Myocyte (in vitro differentiated cells): ENCODE measurements at regions not wholly inside any gene's neighbourhood (a gene's known extent, or its start where the extent isn't known, plus 50 kb on each side); places are given as distances from the start of the nearest gene placed in this dataset.
"Not testable (repeated sequence)": the region's sequence is repeated elsewhere in the genome, so short reads cannot be mapped to it uniquely, and the experiment has no call there.

Source experiments
- DNase-seq: peaks from one replicate; pipeline ENCODE4 v3.0.0-alpha.2; 2012; ENCODE audit warnings: low read depth

GRCh38 chr2:12435430-12436222, 281.1 kb upstream of the TRIB2 start:
- no peak for DNase-seq

- no peak for DNase-seq
These were observed 280.3 kb upstream of the TRIB2 start for GRCh38 chr2:12436483-12436882.

GRCh38 chr2:12436935-12437561, 279.7 kb upstream of the TRIB2 start:
- DNase-seq = no peak

GRCh38 chr2:12440731-12441130, 276.0 kb upstream of the TRIB2 start:
- peak; percentile 34 for DNase-seq

GRCh38 chr2:12441750-12442475, 274.8 kb upstream of the TRIB2 start:
- DNase-seq = no peak

GRCh38 chr2:12442476-12442847, 274.3 kb upstream of the TRIB2 start:
- DNase-seq = no peak

GRCh38 chr2:12448846-12449505, 267.8 kb upstream of the TRIB2 start:
- DNase-seq = peak; percentile 32

- no peak for DNase-seq
These were observed 265.0 kb upstream of the TRIB2 start for GRCh38 chr2:12451726-12452125.

- peak; percentile 80 for DNase-seq
These were observed 264.6 kb upstream of the TRIB2 start for GRCh38 chr2:12452185-12452584.

- DNase-seq = no peak
These were observed 263.0 kb upstream of the TRIB2 start for GRCh38 chr2:12453731-12454130.

- no peak for DNase-seq
These were observed 261.1 kb upstream of the TRIB2 start for GRCh38 chr2:12455661-12456060.

- DNase-seq = peak; percentile 84
These were observed 260.2 kb upstream of the TRIB2 start for GRCh38 chr2:12456293-12457106.

GRCh38 chr2:12457831-12458230, 258.9 kb upstream of the TRIB2 start:
- DNase-seq = no peak

- no peak for DNase-seq
These were observed 253.5 kb upstream of the TRIB2 start for GRCh38 chr2:12463189-12463588.

GRCh38 chr2:12465631-12466135, 251.1 kb upstream of the TRIB2 start:
- no peak for DNase-seq

- DNase-seq = no peak
These were observed 249.4 kb upstream of the TRIB2 start for GRCh38 chr2:12467303-12467702.

- DNase-seq = no peak
These were observed 247.6 kb upstream of the TRIB2 start for GRCh38 chr2:12469141-12469561.

GRCh38 chr2:12472265-12472664, 244.5 kb upstream of the TRIB2 start:
- not testable (repeated sequence) for DNase-seq

- DNase-seq = no peak
These were observed 238.3 kb upstream of the TRIB2 start for GRCh38 chr2:12478151-12479064.
